NCI-H128 (cell line): ENCODE measurements at regions not wholly inside any gene's neighbourhood (a gene's known extent, or its start where the extent isn't known, plus 50 kb on each side); places are given as distances from the start of the nearest gene placed in this dataset.

Source experiments
- DNase-seq: peaks from one replicate; lab custom pipeline; 2025; ENCODE audit not compliant: unreplicated experiment; lab: John Stamatoyannopoulos, UW

GRCh38 chr2:36059691-36060090, 295.9 kb upstream of the CRIM1 start:
- DNase-seq = no peak

- DNase-seq = no peak
Measured at GRCh38 chr2:36058953-36059352, 296.6 kb upstream of the CRIM1 start.

- no peak for DNase-seq
Measured at GRCh38 chr2:36058076-36058475, 297.5 kb upstream of the CRIM1 start.

GRCh38 chr2:36052819-36053218, 302.8 kb upstream of the CRIM1 start:
- no peak for DNase-seq

GRCh38 chr2:36044411-36044810, 311.2 kb upstream of the CRIM1 start:
- no peak for DNase-seq

- DNase-seq = no peak
Measured at GRCh38 chr2:36035137-36035536, 320.4 kb upstream of the CRIM1 start.

- no peak for DNase-seq
Measured at GRCh38 chr2:36032046-36032445, 323.5 kb upstream of the CRIM1 start.

GRCh38 chr2:36031471-36031870, 324.1 kb upstream of the CRIM1 start:
- no peak for DNase-seq

- no peak for DNase-seq
Measured at GRCh38 chr2:36027616-36028015, 328.0 kb upstream of the CRIM1 start.

GRCh38 chr2:36013064-36013463, 342.5 kb upstream of the CRIM1 start:
- DNase-seq = no peak

- DNase-seq = no peak
Measured at GRCh38 chr2:36006444-36006843, 349.1 kb upstream of the CRIM1 start.

GRCh38 chr2:36002941-36003340, 352.6 kb upstream of the CRIM1 start:
- DNase-seq = no peak

GRCh38 chr2:35997488-35997887, 358.1 kb upstream of the CRIM1 start:
- DNase-seq = no peak

- no peak for DNase-seq
Measured at GRCh38 chr2:35989503-35989902, 366.1 kb upstream of the CRIM1 start.

- DNase-seq = no peak
Measured at GRCh38 chr2:35989040-35989439, 366.5 kb upstream of the CRIM1 start.

- no peak for DNase-seq
Measured at GRCh38 chr2:35986871-35987270, 368.7 kb upstream of the CRIM1 start.

- DNase-seq = no peak
Measured at GRCh38 chr2:35978218-35978617, 377.4 kb upstream of the CRIM1 start.

GRCh38 chr2:35976611-35977010, 379.0 kb upstream of the CRIM1 start:
- DNase-seq = no peak

GRCh38 chr2:35973737-35974132, 381.8 kb upstream of the CRIM1 start:
- no peak for DNase-seq

GRCh38 chr2:35973132-35973736, 382.3 kb upstream of the CRIM1 start:
- no peak for DNase-seq

GRCh38 chr2:35963824-35964223, 391.8 kb upstream of the CRIM1 start:
- no peak for DNase-seq

GRCh38 chr2:35963357-35963756, 392.2 kb upstream of the CRIM1 start:
- DNase-seq = no peak

- no peak for DNase-seq
Measured at GRCh38 chr2:35962585-35963146, 392.9 kb upstream of the CRIM1 start.
